BJ (cell line): ENCODE measurements at regions not wholly inside any gene's neighbourhood (a gene's known extent, or its start where the extent isn't known, plus 50 kb on each side); places are given as distances from the start of the nearest gene placed in this dataset.
"Not testable (repeated sequence)": the region's sequence is repeated elsewhere in the genome, so short reads cannot be mapped to it uniquely, and the experiment has no call there.

ENCODE experiments used
- CTCF ChIA-PET: fragments of 350-600 bp; formaldehyde crosslinking; extraction: SDS; loops from one replicate; lab custom pipeline; 2021; ENCODE audit warnings: antibody characterized with exemption, inconsistent platforms; lab: Yijun Ruan, JAX
- POLR2A ChIA-PET: fragments of 300-600 bp; sonication (Branson Sonifier 250); formaldehyde crosslinking; extraction: SDS; loops from one replicate; lab custom pipeline; 2021; ENCODE audit warnings: antibody characterized with exemption; lab: Charles Lee
- DNase-seq: peaks from one replicate; pipeline ENCODE4 v3.0.0-alpha.2; 2011; ENCODE audit warnings: low read depth
- H3K27me3 ChIP-seq: 2 replicates; pipeline ENCODE4 v1.6.0; 2011; ENCODE audit warnings: low read length; ENCODE audit not compliant: control insufficient read depth, insufficient read depth
- H3K36me3 ChIP-seq: 2 replicates; pipeline ENCODE4 v1.5.1; 2011; ENCODE audit warnings: low read length; ENCODE audit not compliant: control insufficient read depth, insufficient read depth
- H3K4me3 ChIP-seq: 2 replicates; pipeline ENCODE4 v1.5.1; 2011; ENCODE audit warnings: low read depth, mild to moderate bottlenecking, control low read depth, low read length
- TF ChIP-seq, protein P1 (sequence below): IDR thresholded peaks from 2 replicates; pipeline ENCODE4 v1.5.1; 2011; ENCODE audit warnings: low read depth, mild to moderate bottlenecking, control low read depth, inconsistent platforms, low read length, moderate library complexity; ENCODE audit not compliant: insufficient read depth

DNA sequence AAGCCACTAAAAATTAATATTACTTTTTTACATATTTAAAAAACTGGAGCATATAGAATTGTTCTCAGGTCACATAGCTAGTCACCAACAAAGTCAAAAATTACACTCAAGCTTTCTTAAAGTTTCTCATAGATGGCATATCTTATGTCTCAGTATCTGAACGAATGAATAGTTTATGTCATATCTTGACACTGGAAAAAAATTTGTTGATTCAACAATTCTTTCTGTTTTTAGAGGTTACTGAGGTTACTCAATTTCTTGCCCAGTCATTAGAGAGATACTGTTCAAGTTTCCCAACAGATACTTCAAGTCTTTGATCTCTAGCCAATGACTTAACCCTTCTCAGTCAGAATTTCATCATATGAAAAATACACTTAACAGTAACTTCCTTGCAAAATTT, 113.1 kb upstream of the XIRP2 start:
- no peak for DNase-seq
- H3K4me3 ChIP-seq = no peak overlapping the region
- CTCF ChIA-PET = no interaction called here
- TF ChIP-seq, protein P1, sequence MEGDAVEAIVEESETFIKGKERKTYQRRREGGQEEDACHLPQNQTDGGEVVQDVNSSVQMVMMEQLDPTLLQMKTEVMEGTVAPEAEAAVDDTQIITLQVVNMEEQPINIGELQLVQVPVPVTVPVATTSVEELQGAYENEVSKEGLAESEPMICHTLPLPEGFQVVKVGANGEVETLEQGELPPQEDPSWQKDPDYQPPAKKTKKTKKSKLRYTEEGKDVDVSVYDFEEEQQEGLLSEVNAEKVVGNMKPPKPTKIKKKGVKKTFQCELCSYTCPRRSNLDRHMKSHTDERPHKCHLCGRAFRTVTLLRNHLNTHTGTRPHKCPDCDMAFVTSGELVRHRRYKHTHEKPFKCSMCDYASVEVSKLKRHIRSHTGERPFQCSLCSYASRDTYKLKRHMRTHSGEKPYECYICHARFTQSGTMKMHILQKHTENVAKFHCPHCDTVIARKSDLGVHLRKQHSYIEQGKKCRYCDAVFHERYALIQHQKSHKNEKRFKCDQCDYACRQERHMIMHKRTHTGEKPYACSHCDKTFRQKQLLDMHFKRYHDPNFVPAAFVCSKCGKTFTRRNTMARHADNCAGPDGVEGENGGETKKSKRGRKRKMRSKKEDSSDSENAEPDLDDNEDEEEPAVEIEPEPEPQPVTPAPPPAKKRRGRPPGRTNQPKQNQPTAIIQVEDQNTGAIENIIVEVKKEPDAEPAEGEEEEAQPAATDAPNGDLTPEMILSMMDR = no peak
- POLR2A ChIA-PET = no interaction called here
- no peaks in the 10 kb centered on the region for H3K36me3 ChIP-seq
- no peaks in the 10 kb centered on the region for H3K27me3 ChIP-seq

DNA sequence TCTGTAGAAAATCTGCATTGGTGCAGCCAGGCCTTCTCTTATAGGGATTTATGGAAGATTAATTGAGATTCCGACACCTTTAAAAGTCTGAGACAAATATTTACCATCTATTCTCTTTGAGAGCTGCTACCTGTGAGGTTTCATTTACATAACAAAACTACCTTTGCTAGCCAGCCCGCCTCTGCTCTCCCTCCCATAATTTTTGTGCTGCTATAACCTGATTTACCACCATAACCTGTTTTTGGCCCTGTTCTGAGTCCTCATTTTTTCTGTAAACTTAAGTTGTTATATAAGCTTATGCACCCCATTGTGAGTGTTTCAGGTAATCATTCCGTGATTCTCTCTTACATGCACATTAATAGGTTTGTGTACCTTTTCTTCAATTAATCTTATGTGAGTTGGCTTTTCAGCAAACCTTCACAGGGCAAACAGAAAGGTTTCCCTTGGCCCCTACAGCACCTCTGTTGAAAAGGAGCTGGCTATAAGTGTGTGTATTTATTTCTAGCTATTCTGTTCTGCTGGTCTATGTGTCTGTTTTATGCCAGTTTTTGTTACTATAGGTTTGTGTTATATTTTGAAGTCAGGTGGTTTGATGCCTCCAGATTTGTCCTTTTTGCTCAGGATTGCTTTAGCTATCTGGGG, 114.9 kb upstream of the XIRP2 start:
- no peaks in the 10 kb centered on the region for H3K36me3 ChIP-seq
- ChIA-PET CTCF (interaction anchor here (1.0 kb wide), 1 partner anchor 234 kb away, joined by 4 read pairs; no protein-coding TSS in a partner anchor), POLR2A (no interaction called here)
- H3K27me3 ChIP-seq = no peaks in the 10 kb centered on the region
- H3K4me3 ChIP-seq = no peak overlapping the region
- DNase-seq = no peak
- TF ChIP-seq, protein P1 = no peak

DNA sequence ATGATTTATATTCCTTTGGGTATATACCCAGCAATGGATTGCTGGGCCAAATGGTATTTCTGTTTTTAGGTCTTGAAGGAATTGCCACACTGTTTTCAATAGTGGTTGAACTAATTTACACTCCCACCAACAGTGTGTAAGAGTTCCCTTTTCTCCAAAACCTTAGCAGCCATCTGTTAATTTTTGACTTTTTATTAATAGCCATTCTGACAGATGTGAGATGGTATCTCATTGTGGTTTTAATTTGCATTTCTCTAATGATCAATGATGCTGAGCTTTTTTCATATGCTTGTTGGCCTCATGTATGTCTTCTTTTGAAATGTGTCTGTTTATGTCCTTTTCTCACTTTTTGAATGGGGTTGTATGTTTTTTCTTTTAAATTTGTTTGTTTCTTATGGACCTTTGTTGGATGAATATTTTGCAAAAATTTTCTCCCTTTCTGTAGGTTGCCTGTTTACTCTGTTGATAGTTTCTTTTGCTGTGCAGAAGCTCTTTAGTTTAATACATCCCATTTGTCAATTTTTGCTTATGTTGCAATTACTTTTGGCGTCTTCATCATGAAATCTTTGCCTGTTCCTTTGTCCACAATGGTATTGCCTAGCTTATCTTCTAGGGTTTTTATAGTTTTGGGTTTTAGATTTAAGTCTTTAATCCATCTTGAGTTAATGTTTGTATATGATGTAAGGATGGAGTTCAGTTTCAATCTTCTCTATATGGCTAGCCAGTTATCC, 119.7 kb upstream of the XIRP2 start:
- DNase-seq = no peak
- Histone ChIP-seq H3K27me3 (no peaks in the 10 kb centered on the region), H3K36me3 (no peaks in the 10 kb centered on the region), H3K4me3 (no peak overlapping the region)
- ChIA-PET POLR2A (no interaction called here), CTCF (no interaction called here)
- TF ChIP-seq, protein P1 = no peak

DNA sequence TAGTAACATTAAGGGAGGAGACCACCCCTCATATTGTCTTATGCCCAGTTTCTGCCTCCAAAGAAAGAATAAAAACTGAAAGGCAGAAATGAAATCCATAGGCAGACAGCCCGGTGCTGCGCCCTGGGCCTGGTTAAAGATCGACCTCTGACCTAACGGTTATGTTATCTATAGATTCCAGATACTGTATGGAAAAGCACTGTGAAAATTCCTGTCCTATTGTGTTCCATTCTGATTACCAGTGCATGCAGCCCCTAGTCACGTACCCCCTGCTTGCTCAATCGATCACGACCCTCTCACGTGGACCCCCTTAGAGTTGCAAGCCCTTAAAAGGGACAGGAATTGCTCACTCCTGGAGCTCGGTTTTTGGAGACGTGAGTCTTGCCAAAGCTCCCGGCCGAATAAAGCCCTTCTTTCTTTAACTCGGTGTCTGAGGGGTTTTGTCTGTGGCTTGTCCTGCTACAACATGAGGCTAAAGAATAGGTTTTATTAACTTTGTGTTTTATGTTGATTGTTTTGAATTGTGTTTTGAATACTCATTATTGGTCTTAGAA, 121.4 kb upstream of the XIRP2 start:
- POLR2A ChIA-PET, H3K36me3 ChIP-seq, H3K27me3 ChIP-seq, H3K4me3 ChIP-seq, DNase-seq: not testable (repeated sequence)
- CTCF ChIA-PET = interaction anchor here (1.1 kb wide), 1 partner anchor 48 kb away, joined by 3 read pairs; no protein-coding TSS in a partner anchor

DNA sequence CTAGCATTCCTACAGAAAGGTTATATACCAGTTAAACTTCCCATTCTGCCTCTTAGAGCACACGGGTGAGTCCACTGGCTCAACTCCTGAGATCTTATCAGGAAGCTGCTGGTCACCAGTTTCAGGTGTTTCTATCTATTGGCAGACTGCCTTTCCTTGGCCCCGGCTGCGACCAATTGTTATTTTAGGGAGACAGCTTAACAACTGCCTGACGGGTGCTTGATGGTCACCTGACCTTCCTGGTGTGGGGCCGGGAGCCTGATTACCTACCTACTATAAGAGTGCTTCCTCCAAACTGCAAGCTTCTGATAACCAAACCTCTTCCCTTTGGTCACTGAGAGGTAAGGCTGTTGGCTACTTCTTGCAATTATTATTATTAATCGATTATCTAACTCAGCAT, 122.1 kb upstream of the XIRP2 start:
- no peak for DNase-seq
- no peaks in the 10 kb centered on the region for H3K27me3 ChIP-seq
- H3K4me3 ChIP-seq = no peak overlapping the region
- H3K36me3 ChIP-seq = no peaks in the 10 kb centered on the region
- TF ChIP-seq, protein P1 = no peak
- ChIA-PET POLR2A (no interaction called here), CTCF (interaction anchor here (1.1 kb wide), 1 partner anchor 47 kb away, joined by 3 read pairs; no protein-coding TSS in a partner anchor)
